Ishikawa (cell line): ENCODE measurements at regions not wholly inside any gene's neighbourhood (a gene's known extent, or its start where the extent isn't known, plus 50 kb on each side); places are given as distances from the start of the nearest gene placed in this dataset.
A peak's percentile ranks its signal among the peaks of the same experiment; 100 is the strongest.
"Not testable (repeated sequence)": the region's sequence is repeated elsewhere in the genome, so short reads cannot be mapped to it uniquely, and the experiment has no call there.

ENCODE experiments used
- CEBPB ChIP-seq: IDR thresholded peaks from 2 replicates; pipeline ENCODE4 v1.6.1; 2012
- CREB1 ChIP-seq: IDR thresholded peaks from 2 replicates; pipeline ENCODE4 v1.6.1; 2012; ENCODE audit warnings: low read depth
- EGR1 ChIP-seq: IDR thresholded peaks from 2 replicates; pipeline ENCODE4 v1.6.1; 2012
- EP300 ChIP-seq: IDR thresholded peaks from 2 replicates; pipeline ENCODE4 v1.6.1; 2012; ENCODE audit warnings: borderline replicate concordance
- FOXM1 ChIP-seq: IDR thresholded peaks from 2 replicates; pipeline ENCODE4 v1.6.1; 2012; ENCODE audit warnings: low read depth, borderline replicate concordance
- NFIC ChIP-seq: IDR thresholded peaks from 2 replicates; pipeline ENCODE4 v1.6.1; 2012
- RAD21 ChIP-seq: IDR thresholded peaks from 2 replicates; pipeline ENCODE4 v1.6.1; 2012; ENCODE audit warnings: low read depth
- TAF1 ChIP-seq: IDR thresholded peaks from 2 replicates; pipeline ENCODE4 v1.6.1; 2012; ENCODE audit warnings: low read depth, mild to moderate bottlenecking
- TCF12 ChIP-seq: IDR thresholded peaks from 2 replicates; pipeline ENCODE4 v1.6.1; 2012; ENCODE audit warnings: low read depth
- YY1 ChIP-seq: IDR thresholded peaks from 2 replicates; pipeline ENCODE4 v1.6.1; 2012; ENCODE audit warnings: low read depth
- ZBTB7A ChIP-seq: IDR thresholded peaks from 2 replicates; pipeline ENCODE4 v1.6.1; 2012; ENCODE audit warnings: low read depth
- TF ChIP-seq, protein P1 (sequence below): IDR thresholded peaks from 2 replicates; pipeline ENCODE4 v1.6.1; 2012
- TF ChIP-seq, protein P2 (sequence below): IDR thresholded peaks from 2 replicates; pipeline ENCODE4 v1.6.1; 2012; ENCODE audit warnings: low read depth, mild to moderate bottlenecking

DNA sequence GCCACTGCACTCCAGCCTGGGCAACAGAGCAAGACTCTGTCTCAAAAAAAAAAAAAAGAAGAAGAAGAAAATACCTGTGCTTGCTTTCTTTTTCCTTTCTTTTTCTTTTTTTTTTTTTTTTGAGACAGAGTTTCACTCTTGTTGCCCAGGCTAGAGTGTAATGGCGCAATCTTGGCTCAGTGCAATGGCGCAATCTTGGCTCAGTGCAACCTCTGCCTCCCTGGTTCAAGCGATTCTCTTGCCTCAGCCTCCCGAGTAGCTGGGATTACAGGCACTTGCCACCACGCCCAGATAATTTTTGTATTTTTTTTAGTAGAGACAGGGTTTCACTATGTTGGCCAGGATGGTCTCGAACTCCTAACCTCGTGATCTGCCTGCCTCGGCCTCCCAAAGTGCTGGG lies 56.8 kb upstream of the PTMA start:
- TF ChIP-seq YY1, RAD21, TAF1, ZBTB7A, NFIC, EP300, FOXM1, EGR1, CREB1, TCF12: not testable (repeated sequence)
- TF ChIP-seq CEBPB: peak; percentile 41; the same call in 1 of the 2 replicates
- TF ChIP-seq, protein P1, sequence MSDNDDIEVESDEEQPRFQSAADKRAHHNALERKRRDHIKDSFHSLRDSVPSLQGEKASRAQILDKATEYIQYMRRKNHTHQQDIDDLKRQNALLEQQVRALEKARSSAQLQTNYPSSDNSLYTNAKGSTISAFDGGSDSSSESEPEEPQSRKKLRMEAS: not testable (repeated sequence)
- TF ChIP-seq, protein P2, sequence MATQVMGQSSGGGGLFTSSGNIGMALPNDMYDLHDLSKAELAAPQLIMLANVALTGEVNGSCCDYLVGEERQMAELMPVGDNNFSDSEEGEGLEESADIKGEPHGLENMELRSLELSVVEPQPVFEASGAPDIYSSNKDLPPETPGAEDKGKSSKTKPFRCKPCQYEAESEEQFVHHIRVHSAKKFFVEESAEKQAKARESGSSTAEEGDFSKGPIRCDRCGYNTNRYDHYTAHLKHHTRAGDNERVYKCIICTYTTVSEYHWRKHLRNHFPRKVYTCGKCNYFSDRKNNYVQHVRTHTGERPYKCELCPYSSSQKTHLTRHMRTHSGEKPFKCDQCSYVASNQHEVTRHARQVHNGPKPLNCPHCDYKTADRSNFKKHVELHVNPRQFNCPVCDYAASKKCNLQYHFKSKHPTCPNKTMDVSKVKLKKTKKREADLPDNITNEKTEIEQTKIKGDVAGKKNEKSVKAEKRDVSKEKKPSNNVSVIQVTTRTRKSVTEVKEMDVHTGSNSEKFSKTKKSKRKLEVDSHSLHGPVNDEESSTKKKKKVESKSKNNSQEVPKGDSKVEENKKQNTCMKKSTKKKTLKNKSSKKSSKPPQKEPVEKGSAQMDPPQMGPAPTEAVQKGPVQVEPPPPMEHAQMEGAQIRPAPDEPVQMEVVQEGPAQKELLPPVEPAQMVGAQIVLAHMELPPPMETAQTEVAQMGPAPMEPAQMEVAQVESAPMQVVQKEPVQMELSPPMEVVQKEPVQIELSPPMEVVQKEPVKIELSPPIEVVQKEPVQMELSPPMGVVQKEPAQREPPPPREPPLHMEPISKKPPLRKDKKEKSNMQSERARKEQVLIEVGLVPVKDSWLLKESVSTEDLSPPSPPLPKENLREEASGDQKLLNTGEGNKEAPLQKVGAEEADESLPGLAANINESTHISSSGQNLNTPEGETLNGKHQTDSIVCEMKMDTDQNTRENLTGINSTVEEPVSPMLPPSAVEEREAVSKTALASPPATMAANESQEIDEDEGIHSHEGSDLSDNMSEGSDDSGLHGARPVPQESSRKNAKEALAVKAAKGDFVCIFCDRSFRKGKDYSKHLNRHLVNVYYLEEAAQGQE: not testable (repeated sequence)
